ENCODE measurements at regions not wholly inside any gene's neighbourhood (a gene's known extent, or its start where the extent isn't known, plus 50 kb on each side); places are given as distances from the start of the nearest gene placed in this dataset.
"Not testable (repeated sequence)": the region's sequence is repeated elsewhere in the genome, so short reads cannot be mapped to it uniquely, and the experiment has no call there.

DNA sequence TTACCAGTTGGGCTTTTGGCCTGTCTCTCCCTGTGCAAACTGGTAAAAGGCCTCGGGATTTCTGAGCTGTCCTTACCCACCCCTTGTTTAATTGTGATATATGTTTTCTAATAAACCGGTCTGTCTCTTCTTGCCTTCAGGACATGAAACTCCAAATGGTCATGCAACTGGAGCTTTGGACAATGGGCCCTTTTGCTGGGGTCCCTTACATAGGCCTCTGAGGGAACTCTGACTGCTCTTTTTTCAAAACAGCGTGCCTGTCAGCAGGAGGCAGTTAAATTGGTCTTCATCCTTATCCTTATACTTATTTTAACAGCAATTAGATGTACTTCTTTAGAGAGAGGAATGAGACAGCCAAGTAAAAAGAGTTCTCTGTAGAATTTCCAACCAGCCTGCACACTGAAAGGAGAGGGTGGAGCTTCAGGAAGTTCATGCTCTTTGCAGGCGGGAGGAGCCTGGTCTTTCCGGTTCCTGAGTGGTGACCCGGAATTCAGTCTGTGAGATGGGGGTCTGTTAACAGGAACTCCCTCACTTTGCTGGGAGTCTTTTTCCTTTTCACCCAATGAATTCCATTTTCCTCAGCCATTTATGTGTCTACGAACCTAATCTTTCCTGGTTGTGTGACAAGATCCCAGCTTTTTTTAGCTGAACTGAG is 299.6 kb upstream of the GJE1 start:
- no peaks in the 10 kb centered on the region for H3K27me3 ChIP-seq (ENCODE audit: control insufficient read depth, insufficient read depth, low read length)
- ATAC-seq (ENCODE audit: low read depth in 2 of 2) (no peak), DNase-seq (no peak)
- Mint-ChIP-seq H3K27me3 (no peaks in the 10 kb centered on the region), H3K36me3 (no peaks in the 10 kb centered on the region), H3K9me3 (peaks cover 0 to 15% (median 2%) of the 10 kb centered on the region in 7 donors), H3K4me1 (peaks cover 0 to 8% (median 0%) of the 10 kb centered on the region in 4 donors), H3K27ac (no peak overlapping the region), H3K4me3 (no peak overlapping the region)
- no peaks in the 10 kb centered on the region for H3K4me1 ChIP-seq (ENCODE audit: control insufficient read depth, insufficient read depth, low read length, poor library complexity, severe bottlenecking)
- no peaks in the 10 kb centered on the region for H3K36me3 ChIP-seq (ENCODE audit: control insufficient read depth, insufficient read depth, low read length)
- H3K4me3 ChIP-seq (ENCODE audit: low read depth, low read length), result no peak overlapping the region
- no peaks in the 10 kb centered on the region for H3K9me3 ChIP-seq (ENCODE audit: control insufficient read depth in 2 of 2, low read length in 2 of 2)
- no peak overlapping the region for H3K27ac ChIP-seq (ENCODE audit: insufficient read depth, low read length, poor library complexity, severe bottlenecking)

DNA sequence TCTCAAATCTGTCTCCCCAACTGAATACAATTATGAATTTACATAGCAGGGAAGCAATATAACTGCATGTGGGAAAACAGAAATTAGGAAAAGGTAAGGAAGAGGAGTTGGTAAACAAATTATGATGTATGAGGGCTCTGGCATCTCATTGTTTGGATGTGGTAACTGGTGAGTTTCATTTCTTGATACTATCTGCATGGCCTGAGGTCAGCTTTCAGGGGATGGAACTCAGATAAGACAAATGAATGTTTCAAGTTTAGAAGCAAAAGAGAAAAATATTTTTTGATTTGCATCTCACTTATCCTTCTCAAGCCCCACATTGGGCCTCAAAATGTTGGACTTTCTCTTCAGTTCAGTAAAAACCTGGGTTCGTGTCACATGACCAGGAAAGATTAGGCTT is 302.2 kb upstream of the GJE1 start:
- Mint-ChIP-seq H3K27ac (no peak overlapping the region), H3K27me3 (no peaks in the 10 kb centered on the region)
- no peaks in the 10 kb centered on the region for H3K9me3 ChIP-seq (ENCODE audit: control insufficient read depth in 2 of 2, low read length in 2 of 2)

DNA sequence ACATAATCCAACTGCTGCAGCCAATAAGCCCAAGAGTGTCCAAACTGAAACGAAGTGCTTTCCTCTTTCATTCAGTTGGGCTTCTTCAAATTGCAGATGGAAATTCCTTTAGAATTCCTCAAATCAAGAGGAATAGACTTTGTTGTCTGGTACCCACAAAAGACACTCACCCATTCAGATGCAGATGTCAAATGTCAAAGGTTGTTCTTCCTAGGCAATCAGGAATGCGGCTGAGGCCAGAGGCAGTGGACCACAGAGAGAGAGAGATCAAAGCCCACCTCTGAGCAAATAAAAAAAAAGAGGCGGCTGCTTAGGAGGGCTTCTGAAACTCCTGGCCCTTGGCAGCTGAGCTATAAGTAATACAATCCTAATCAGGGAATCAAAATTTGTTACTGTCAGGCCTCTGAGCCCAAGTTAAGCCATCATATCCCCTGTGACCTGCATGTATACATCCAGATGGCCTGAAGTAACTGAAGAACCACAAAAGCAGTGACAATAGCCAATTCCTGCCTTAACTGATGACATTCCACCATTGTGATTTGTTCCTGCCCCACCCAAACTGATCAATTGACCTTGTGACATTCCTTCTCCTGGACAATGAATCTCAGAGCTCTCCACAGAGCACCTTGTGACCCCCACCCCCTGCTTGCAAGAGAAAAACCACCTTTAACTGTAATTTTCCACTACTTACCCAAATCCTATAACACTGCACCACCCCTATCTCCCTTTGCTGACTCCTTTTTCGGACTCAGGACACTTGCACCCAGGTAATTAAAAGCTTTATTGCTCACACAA is 303.0 kb upstream of the GJE1 start:
- Histone ChIP-seq H3K9me3 (ENCODE audit: control insufficient read depth in 2 of 2, low read length in 2 of 2) (no peaks in the 10 kb centered on the region), H3K27ac (ENCODE audit: insufficient read depth, low read length, poor library complexity, severe bottlenecking) (no peak overlapping the region), H3K27me3 (ENCODE audit: control insufficient read depth, insufficient read depth, low read length) (no peaks in the 10 kb centered on the region), H3K4me1 (ENCODE audit: control insufficient read depth, insufficient read depth, low read length, poor library complexity, severe bottlenecking) (no peaks in the 10 kb centered on the region), H3K4me3 (ENCODE audit: low read depth, low read length) (no peak overlapping the region), H3K36me3 (ENCODE audit: control insufficient read depth, insufficient read depth, low read length) (no peaks in the 10 kb centered on the region)
- peaks cover 0 to 6% (median 3%) of the 10 kb centered on the region in 7 donors for H3K9me3 Mint-ChIP-seq
- ATAC-seq (ENCODE audit: low read depth in 2 of 2) (no peak), DNase-seq (no peak)
- H3K36me3 Mint-ChIP-seq, result no peaks in the 10 kb centered on the region
- no peaks in the 10 kb centered on the region for H3K27me3 Mint-ChIP-seq
- no peak overlapping the region for H3K4me3 Mint-ChIP-seq
- H3K27ac Mint-ChIP-seq, result no peak overlapping the region
- peaks cover 0 to 4% (median 0%) of the 10 kb centered on the region in 4 donors for H3K4me1 Mint-ChIP-seq

More for the DNA sequence above, 302.2 kb upstream of the GJE1 start:
- no peaks in the 10 kb centered on the region for H3K27me3 ChIP-seq (ENCODE audit: control insufficient read depth, insufficient read depth, low read length)
- H3K27ac ChIP-seq (ENCODE audit: insufficient read depth, low read length, poor library complexity, severe bottlenecking), result no peak overlapping the region
- H3K4me1 ChIP-seq (ENCODE audit: control insufficient read depth, insufficient read depth, low read length, poor library complexity, severe bottlenecking), result no peaks in the 10 kb centered on the region
- Mint-ChIP-seq H3K36me3 (no peaks in the 10 kb centered on the region), H3K4me3 (no peak overlapping the region), H3K4me1 (peaks cover 0 to 4% (median 0%) of the 10 kb centered on the region in 4 donors), H3K9me3 (peaks cover 0 to 9% (median 4%) of the 10 kb centered on the region in 7 donors)
- ATAC-seq (ENCODE audit: low read depth in 2 of 2) (no peak), DNase-seq (no peak)
- H3K36me3 ChIP-seq (ENCODE audit: control insufficient read depth, insufficient read depth, low read length), result no peaks in the 10 kb centered on the region
- no peak overlapping the region for H3K4me3 ChIP-seq (ENCODE audit: low read depth, low read length)

DNA sequence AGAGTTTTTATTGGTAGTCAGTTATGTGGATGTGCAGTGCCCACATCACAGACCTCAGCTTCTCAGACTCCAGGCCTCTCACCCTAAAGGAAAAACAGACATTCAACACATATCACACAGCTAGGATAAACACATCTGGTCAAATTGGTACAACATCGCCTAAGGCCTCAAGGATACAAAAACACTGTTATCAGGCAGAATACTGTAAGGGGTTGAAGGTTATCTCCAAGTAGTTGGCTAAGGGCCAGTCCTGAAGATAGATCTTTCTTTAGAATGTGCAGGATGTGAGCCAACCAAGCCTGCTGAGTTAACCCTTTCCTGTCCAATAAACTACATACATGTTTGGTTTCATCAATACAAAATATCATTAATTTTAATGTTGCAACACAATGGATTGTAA is 308.4 kb upstream of the GJE1 start:
- Mint-ChIP-seq H3K4me3 (no peak overlapping the region), H3K27me3 (no peaks in the 10 kb centered on the region), H3K27ac (no peak overlapping the region), H3K36me3 (no peaks in the 10 kb centered on the region), H3K4me1 (no peaks in the 10 kb centered on the region), H3K9me3 (peaks cover 1 to 9% (median 4%) of the 10 kb centered on the region in 7 donors)
- Histone ChIP-seq H3K9me3 (ENCODE audit: control insufficient read depth in 2 of 2, low read length in 2 of 2) (peaks cover 0 to 5% of the 10 kb centered on the region in 2 experiments), H3K27me3 (ENCODE audit: control insufficient read depth, insufficient read depth, low read length) (no peaks in the 10 kb centered on the region), H3K27ac (ENCODE audit: insufficient read depth, low read length, poor library complexity, severe bottlenecking) (no peak overlapping the region), H3K4me3 (ENCODE audit: low read depth, low read length) (no peak overlapping the region), H3K4me1 (ENCODE audit: control insufficient read depth, insufficient read depth, low read length, poor library complexity, severe bottlenecking) (no peaks in the 10 kb centered on the region), H3K36me3 (ENCODE audit: control insufficient read depth, insufficient read depth, low read length) (no peaks in the 10 kb centered on the region)
- DNase-seq (no peak), ATAC-seq (ENCODE audit: low read depth in 2 of 2) (no peak)

DNA sequence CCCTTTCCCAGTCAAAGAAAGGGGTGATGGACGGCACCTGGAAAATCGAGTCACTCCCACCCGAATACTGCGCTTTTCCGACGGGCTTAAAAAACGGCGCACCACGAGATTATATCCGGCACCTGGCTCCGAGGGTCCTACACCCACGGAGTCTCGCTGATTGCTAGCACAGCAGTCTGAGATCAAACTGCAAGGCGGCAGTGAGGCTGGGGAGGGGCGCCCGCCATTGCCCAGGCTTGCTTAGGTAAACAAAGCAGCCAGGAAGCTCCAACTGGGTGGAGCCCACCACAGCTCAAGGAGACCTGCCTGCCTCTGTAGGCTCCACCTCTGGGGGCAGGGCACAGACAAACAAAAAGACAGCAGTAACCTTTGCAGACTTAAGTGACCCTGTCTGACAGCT is 317.7 kb upstream of the GJE1 start:
- not testable (repeated sequence) for H3K27ac ChIP-seq (ENCODE audit: insufficient read depth, low read length, poor library complexity, severe bottlenecking); H3K36me3 Mint-ChIP-seq; H3K4me1 Mint-ChIP-seq; H3K9me3 ChIP-seq (ENCODE audit: control insufficient read depth in 2 of 2, low read length in 2 of 2); H3K27me3 ChIP-seq (ENCODE audit: control insufficient read depth, insufficient read depth, low read length); H3K27me3 Mint-ChIP-seq; H3K9me3 Mint-ChIP-seq; H3K27ac Mint-ChIP-seq; H3K4me3 Mint-ChIP-seq; ATAC-seq (ENCODE audit: low read depth in 2 of 2); H3K36me3 ChIP-seq (ENCODE audit: control insufficient read depth, insufficient read depth, low read length); H3K4me3 ChIP-seq (ENCODE audit: low read depth, low read length); H3K4me1 ChIP-seq (ENCODE audit: control insufficient read depth, insufficient read depth, low read length, poor library complexity, severe bottlenecking); DNase-seq

DNA sequence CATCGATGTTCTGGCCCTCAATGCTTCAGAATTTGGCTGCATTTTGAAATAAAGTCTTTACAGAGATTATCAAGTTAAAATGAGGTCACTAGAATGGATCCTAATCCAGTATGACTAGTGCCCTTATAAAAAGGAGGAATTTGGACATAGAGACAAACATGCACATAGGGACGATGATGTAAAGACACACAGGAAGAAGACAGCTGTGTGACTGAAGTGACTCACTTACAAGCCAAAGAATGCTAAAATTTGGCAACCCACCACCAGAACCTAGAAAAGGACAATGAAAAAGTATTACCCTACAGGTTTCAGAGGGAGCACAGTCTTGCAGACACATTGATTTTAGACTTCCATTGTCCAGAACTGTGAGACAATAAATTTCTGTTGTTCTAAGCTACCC is 322.8 kb upstream of the GJE1 start:
- no peak for ATAC-seq (ENCODE audit: low read depth in 2 of 2)
- Histone ChIP-seq H3K27me3 (ENCODE audit: control insufficient read depth, insufficient read depth, low read length) (no peaks in the 10 kb centered on the region), H3K9me3 (ENCODE audit: control insufficient read depth in 2 of 2, low read length in 2 of 2) (no peaks in the 10 kb centered on the region), H3K4me3 (ENCODE audit: low read depth, low read length) (no peak overlapping the region), H3K36me3 (ENCODE audit: control insufficient read depth, insufficient read depth, low read length) (no peaks in the 10 kb centered on the region), H3K27ac (ENCODE audit: insufficient read depth, low read length, poor library complexity, severe bottlenecking) (no peak overlapping the region), H3K4me1 (ENCODE audit: control insufficient read depth, insufficient read depth, low read length, poor library complexity, severe bottlenecking) (no peaks in the 10 kb centered on the region)
- no peak overlapping the region for H3K4me3 Mint-ChIP-seq
- no peak overlapping the region for H3K27ac Mint-ChIP-seq
- peaks cover 0 to 3% (median 0%) of the 10 kb centered on the region in 7 donors for H3K9me3 Mint-ChIP-seq
- no peaks in the 10 kb centered on the region for H3K36me3 Mint-ChIP-seq
- DNase-seq, result no peak
- H3K27me3 Mint-ChIP-seq, result no peaks in the 10 kb centered on the region
- H3K4me1 Mint-ChIP-seq, result no peaks in the 10 kb centered on the region

DNA sequence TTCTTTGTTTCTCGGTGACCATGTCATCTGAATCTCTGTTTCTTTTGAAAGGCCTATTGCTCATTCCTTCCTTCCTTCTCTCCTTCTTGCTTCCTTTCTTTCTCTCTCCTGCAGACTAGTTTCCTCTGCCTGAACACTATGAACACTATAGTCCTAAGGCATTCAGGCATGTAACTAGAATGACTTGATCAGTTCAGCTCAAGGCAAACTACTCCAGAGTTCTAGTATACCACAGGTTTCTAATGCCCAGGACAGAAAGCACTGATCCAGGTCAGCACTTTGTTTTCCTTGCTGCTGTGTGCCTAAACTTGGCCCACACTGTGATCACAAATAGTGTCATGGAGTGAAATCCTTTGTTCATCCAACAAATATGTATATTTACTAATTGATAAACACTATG is 324.1 kb upstream of the GJE1 start:
- Mint-ChIP-seq H3K36me3 (no peaks in the 10 kb centered on the region), H3K4me1 (no peaks in the 10 kb centered on the region), H3K27me3 (no peaks in the 10 kb centered on the region), H3K27ac (no peak overlapping the region), H3K4me3 (no peak overlapping the region), H3K9me3 (peaks cover 0 to 3% (median 0%) of the 10 kb centered on the region in 7 donors)
- ATAC-seq (ENCODE audit: low read depth in 2 of 2) (no peak), DNase-seq (no peak)
- H3K27ac ChIP-seq (ENCODE audit: insufficient read depth, low read length, poor library complexity, severe bottlenecking), result no peak overlapping the region
- no peaks in the 10 kb centered on the region for H3K4me1 ChIP-seq (ENCODE audit: control insufficient read depth, insufficient read depth, low read length, poor library complexity, severe bottlenecking)
- no peaks in the 10 kb centered on the region for H3K27me3 ChIP-seq (ENCODE audit: control insufficient read depth, insufficient read depth, low read length)
- H3K9me3 ChIP-seq (ENCODE audit: control insufficient read depth in 2 of 2, low read length in 2 of 2), result no peaks in the 10 kb centered on the region
- no peak overlapping the region for H3K4me3 ChIP-seq (ENCODE audit: low read depth, low read length)
- no peaks in the 10 kb centered on the region for H3K36me3 ChIP-seq (ENCODE audit: control insufficient read depth, insufficient read depth, low read length)

DNA sequence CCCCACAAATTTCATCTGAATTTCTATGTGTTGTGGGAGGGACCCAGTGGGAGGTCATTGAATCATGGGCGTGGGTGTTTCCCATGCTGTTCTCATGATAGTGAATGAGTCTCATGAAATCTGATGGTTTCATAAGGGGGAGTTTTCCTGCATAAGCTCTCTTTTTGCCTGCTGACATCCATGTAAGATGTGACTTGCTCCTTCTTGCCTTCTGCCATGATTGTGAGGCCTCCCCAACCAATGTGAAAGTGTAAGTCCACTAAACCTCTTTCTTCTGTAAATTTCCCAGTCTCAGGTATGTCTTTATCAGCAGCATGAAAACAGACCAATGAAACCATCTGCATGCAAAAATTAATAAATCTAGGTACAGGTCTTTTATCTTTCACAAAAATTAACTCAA is 331.8 kb upstream of the GJE1 start:
- H3K27me3 Mint-ChIP-seq; H3K4me1 ChIP-seq (ENCODE audit: control insufficient read depth, insufficient read depth, low read length, poor library complexity, severe bottlenecking); ATAC-seq (ENCODE audit: low read depth in 2 of 2); H3K4me1 Mint-ChIP-seq; H3K27ac ChIP-seq (ENCODE audit: insufficient read depth, low read length, poor library complexity, severe bottlenecking); H3K36me3 ChIP-seq (ENCODE audit: control insufficient read depth, insufficient read depth, low read length); H3K27me3 ChIP-seq (ENCODE audit: control insufficient read depth, insufficient read depth, low read length); H3K36me3 Mint-ChIP-seq; H3K9me3 ChIP-seq (ENCODE audit: control insufficient read depth in 2 of 2, low read length in 2 of 2); H3K27ac Mint-ChIP-seq; DNase-seq; H3K4me3 ChIP-seq (ENCODE audit: low read depth, low read length); H3K9me3 Mint-ChIP-seq; H3K4me3 Mint-ChIP-seq: not testable (repeated sequence)

All from CD4-positive, CD25-positive, alpha-beta regulatory T cell (primary cell).